Karpas-422 (cell line): ENCODE measurements at regions not wholly inside any gene's neighbourhood (a gene's known extent, or its start where the extent isn't known, plus 50 kb on each side); places are given as distances from the start of the nearest gene placed in this dataset.

ENCODE experiments used
- DNase-seq: peaks from one replicate; pipeline ENCODE4 v3.0.0-alpha.2; 2015
- H2AFZ ChIP-seq: fragments of 200-600 bp; sonication (generic); 2 replicates; pipeline ENCODE4 v1.6.1; 2014; ENCODE audit warnings: antibody characterized with exemption, low read length, mixed read lengths
- H3K27ac ChIP-seq: fragments of 200-600 bp; sonication (generic); 2 replicates; pipeline ENCODE4 v1.5.1; 2014; ENCODE audit warnings: mild to moderate bottlenecking, low read length, moderate library complexity
- H3K27me3 ChIP-seq: fragments of 200-600 bp; sonication (generic); 2 replicates; pipeline ENCODE4 v1.6.1; 2014; ENCODE audit warnings: low read length, mixed read lengths
- H3K36me3 ChIP-seq: fragments of 200-600 bp; sonication (generic); 2 replicates; pipeline ENCODE4 v1.6.1; 2014; ENCODE audit warnings: low read length, mixed read lengths; ENCODE audit not compliant: insufficient read depth
- H3K4me1 ChIP-seq: fragments of 200-600 bp; sonication (generic); 2 replicates; pipeline ENCODE4 v1.6.1; 2014; ENCODE audit warnings: mild to moderate bottlenecking, low read length, mixed read lengths
- H3K4me2 ChIP-seq: fragments of 200-600 bp; sonication (generic); 2 replicates; pipeline ENCODE4 v1.6.1; 2014; ENCODE audit warnings: low read length, low read depth, mild to moderate bottlenecking; ENCODE audit not compliant: poor library complexity, severe bottlenecking
- H3K4me3 ChIP-seq: fragments of 200-600 bp; sonication (generic); 2 replicates; pipeline ENCODE4 v1.5.1; 2014; ENCODE audit warnings: mild to moderate bottlenecking, antibody characterized with exemption, low read length, mixed read lengths
- H3K79me2 ChIP-seq: fragments of 200-600 bp; sonication (generic); 2 replicates; pipeline ENCODE4 v1.6.1; 2014; ENCODE audit warnings: mild to moderate bottlenecking, low read length, mixed read lengths
- H3K9ac ChIP-seq: fragments of 200-600 bp; sonication (generic); 2 replicates; pipeline ENCODE4 v1.6.0; 2014; ENCODE audit warnings: low read length
- H3K9me2 ChIP-seq: fragments of 200-600 bp; sonication (generic), shearing (Covaris generic); replicated peaks from 2 replicates; pipeline ENCODE4 v1.6.0; 2014; ENCODE audit warnings: mild to moderate bottlenecking, low read length, moderate library complexity; ENCODE audit not compliant: insufficient read depth
- H3K9me3 ChIP-seq: fragments of 300-700, 200-600 bp; sonication (generic); 2 replicates; pipeline ENCODE4 v1.6.1; 2014; ENCODE audit warnings: low read length, mixed read lengths
- H4K20me1 ChIP-seq: fragments of 200-600 bp; sonication (generic); 2 replicates; pipeline ENCODE4 v1.6.1; 2014; ENCODE audit warnings: mild to moderate bottlenecking, antibody characterized with exemption, low read length, low read depth; ENCODE audit not compliant: insufficient read depth

DNA sequence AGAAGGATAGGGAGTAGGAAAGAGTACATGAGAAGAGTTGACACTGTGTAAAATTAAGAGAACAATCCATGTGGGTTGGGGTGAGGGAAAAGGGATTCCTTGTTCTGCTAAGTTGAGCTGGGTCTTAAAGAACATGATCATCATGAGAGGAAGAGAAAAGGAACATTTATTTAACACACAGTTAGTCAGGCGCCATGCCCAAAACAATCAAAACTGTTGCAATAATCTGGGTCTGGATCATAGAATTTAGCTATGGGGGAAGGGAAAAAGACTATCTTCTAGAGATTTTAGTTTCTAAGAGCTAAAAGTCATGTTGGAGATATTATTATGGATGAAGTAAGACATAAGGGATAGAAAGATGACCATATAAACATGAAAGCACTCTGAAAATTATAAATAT, 178.9 kb downstream of the SEM1 start:
- H3K79me2 ChIP-seq, result no peaks in the 10 kb centered on the region
- no peak overlapping the region for H2AFZ ChIP-seq
- H3K4me2 ChIP-seq, result no peak overlapping the region
- no peak for DNase-seq
- H3K36me3 ChIP-seq, result no peaks in the 10 kb centered on the region
- H3K4me1 ChIP-seq, result no peaks in the 10 kb centered on the region
- H3K9me3 ChIP-seq, result no peaks in the 10 kb centered on the region
- H3K27me3 ChIP-seq, result no peaks in the 10 kb centered on the region
- H4K20me1 ChIP-seq, result no peaks in the 10 kb centered on the region
- no peak overlapping the region for H3K4me3 ChIP-seq
- no peak overlapping the region for H3K27ac ChIP-seq
- H3K9ac ChIP-seq, result no peak overlapping the region
- no peaks in the 10 kb centered on the region for H3K9me2 ChIP-seq

DNA sequence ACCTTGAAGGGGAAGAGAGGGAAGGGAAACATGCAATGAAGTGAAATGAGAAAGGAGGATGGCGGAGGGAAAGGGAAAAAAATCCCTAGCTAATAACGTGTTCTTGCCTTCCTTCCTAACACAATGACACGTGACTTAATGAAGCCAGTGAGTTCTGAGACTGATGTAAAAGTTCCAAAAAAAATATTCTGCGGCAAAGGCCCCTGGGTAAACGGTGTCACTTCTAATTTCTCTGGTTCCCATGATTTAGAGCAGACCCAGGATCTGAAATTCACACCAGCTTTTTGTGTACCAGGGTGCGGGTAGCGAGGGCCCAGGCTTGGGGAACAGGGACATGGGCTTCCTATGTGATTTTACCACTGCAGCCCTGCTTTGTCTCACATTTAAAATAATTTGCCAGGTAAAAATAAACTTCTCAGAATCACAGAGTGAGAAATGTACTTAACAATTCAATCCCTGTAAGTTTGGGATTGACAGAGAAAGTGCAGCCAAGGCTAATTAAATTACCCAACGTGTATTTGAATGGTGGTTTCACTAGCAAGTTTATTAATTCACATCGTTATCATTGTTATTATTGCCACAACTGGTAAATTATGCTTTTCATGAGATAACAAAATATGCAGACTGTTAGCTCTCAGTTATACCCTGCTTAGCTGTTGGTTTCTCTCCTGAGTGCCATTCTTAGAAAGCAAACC, 182.4 kb downstream of the SEM1 start:
- Histone ChIP-seq H3K9ac (no peak overlapping the region), H3K4me2 (no peak overlapping the region), H3K27me3 (no peaks in the 10 kb centered on the region), H2AFZ (no peak overlapping the region), H3K36me3 (no peaks in the 10 kb centered on the region), H3K4me1 (no peaks in the 10 kb centered on the region), H4K20me1 (no peaks in the 10 kb centered on the region), H3K4me3 (no peak overlapping the region), H3K9me2 (no peaks in the 10 kb centered on the region), H3K79me2 (no peaks in the 10 kb centered on the region), H3K27ac (no peak overlapping the region), H3K9me3 (no peaks in the 10 kb centered on the region)
- DNase-seq, result no peak

DNA sequence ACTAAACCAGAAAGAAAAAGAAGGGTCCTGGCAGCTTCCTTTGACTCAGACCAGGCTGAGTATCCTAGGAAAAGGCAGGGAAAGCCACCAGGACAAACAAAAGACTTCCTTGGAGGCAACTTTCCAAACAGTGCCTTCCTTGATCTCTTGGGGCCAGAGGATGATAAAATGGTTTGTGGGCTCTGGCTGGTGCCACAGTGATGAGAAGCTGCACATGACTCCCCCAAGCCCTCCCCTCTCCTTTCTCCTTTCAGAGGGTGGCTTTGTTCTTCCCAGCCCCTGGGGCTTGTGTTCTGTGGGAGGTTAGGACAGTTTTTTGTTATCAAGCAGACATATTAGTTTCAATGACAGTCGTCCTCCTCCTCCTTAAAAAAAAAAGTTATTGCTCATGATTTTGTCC, 183.2 kb downstream of the SEM1 start:
- Histone ChIP-seq H3K4me1 (no peaks in the 10 kb centered on the region), H3K27me3 (no peaks in the 10 kb centered on the region)

DNA sequence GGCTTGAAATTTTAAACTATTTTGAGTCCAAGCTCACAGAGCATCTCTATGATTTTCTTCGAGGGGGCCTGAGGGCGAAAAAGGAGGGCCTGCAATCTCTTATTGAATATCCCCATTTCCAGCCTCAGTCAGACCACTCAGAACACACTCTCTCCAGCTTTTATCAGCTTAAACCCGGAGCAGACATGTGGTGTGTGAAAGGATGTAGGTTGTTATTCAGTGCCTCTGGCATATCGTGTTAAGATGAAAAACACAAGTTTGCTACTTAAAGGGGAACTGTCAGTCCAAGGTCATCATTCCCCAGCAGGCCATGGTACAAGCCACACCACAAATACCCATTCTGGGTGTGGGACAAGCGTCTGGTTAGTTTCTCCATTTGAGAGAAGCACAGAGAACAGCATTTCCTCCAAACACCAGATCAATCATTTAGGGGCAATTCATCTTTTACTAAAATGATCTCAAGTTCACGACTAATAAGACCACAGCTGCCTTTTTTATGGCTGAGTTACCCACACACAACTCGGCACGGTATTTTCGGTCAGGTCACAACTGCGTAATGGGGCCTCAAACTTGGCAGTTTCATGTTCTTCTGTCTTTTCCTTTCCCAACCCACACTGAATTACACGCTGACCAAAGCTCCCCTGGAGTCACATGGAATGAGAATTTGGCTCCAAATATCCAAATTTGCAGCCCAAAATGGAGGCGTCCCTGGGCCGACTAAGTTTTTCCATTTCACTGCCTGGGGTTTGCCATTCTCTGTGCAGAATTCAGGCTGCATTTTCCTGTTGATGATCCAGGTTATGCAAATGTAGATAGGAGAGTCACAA, 188.4 kb downstream of the SEM1 start:
- Histone ChIP-seq H3K9me3 (no peaks in the 10 kb centered on the region), H3K79me2 (no peaks in the 10 kb centered on the region), H3K9ac (no peak overlapping the region), H3K4me1 (no peaks in the 10 kb centered on the region), H3K4me3 (no peak overlapping the region), H3K27me3 (no peaks in the 10 kb centered on the region), H3K4me2 (no peak overlapping the region), H3K9me2 (no peaks in the 10 kb centered on the region), H2AFZ (no peak overlapping the region), H3K27ac (no peak overlapping the region), H4K20me1 (no peaks in the 10 kb centered on the region), H3K36me3 (no peaks in the 10 kb centered on the region)
- DNase-seq, result no peak

More for the DNA sequence above, 183.2 kb downstream of the SEM1 start:
- H3K4me3 ChIP-seq, result no peak overlapping the region
- H3K9ac ChIP-seq, result no peak overlapping the region
- no peaks in the 10 kb centered on the region for H3K9me2 ChIP-seq
- no peak overlapping the region for H3K27ac ChIP-seq
- no peaks in the 10 kb centered on the region for H3K9me3 ChIP-seq
- DNase-seq, result no peak
- no peaks in the 10 kb centered on the region for H3K36me3 ChIP-seq
- no peaks in the 10 kb centered on the region for H4K20me1 ChIP-seq
- H3K79me2 ChIP-seq, result no peaks in the 10 kb centered on the region
- H3K4me2 ChIP-seq, result no peak overlapping the region
- no peak overlapping the region for H2AFZ ChIP-seq

DNA sequence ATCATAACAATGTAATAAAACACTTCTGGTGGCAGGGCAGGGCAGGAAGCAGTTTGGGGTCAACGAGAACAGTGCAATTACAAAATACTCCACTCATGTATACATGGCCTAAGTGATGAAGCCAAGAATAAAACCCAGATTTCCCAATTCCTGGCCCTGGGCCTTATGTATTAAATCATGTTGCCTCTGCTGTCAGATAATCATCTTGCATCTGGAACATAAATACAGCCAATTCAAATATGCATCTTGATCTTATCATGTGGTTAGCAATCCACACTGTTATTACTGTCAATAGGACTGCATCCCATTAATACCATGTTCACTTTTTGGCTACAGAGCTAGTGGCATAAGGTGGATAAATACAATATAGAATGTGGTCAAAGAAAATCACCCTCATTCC, 186.5 kb upstream of the SLC25A13 start:
- Histone ChIP-seq H3K9me2 (no peaks in the 10 kb centered on the region), H3K27ac (no peak overlapping the region), H2AFZ (no peak overlapping the region), H3K9ac (no peak overlapping the region), H3K27me3 (no peaks in the 10 kb centered on the region), H3K4me1 (no peaks in the 10 kb centered on the region), H3K36me3 (no peaks in the 10 kb centered on the region), H3K79me2 (no peaks in the 10 kb centered on the region), H3K4me3 (no peak overlapping the region), H3K9me3 (no peaks in the 10 kb centered on the region), H3K4me2 (no peak overlapping the region), H4K20me1 (no peaks in the 10 kb centered on the region)
- no peak for DNase-seq

DNA sequence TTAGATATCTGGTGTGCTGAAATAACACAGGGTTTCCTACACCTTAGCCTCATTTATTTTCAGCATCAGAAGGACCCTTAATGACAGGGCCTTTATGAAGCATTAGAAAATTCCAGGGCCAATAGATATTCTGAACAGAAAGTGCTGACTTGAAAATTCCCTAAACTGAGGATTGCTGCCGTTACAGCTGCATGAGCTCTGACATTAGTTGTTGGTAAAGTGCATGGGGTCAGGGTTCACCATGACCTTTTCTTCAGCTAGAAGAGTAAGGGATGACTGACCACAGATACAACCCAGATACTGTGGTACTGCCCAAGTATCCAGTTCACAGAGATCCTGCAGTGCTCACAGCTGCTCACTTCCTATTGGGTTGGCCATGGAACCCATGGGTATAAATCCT, 181.7 kb upstream of the SLC25A13 start:
- no peaks in the 10 kb centered on the region for H3K36me3 ChIP-seq
- no peak overlapping the region for H3K4me2 ChIP-seq
- H3K9ac ChIP-seq, result no peak overlapping the region
- H3K9me3 ChIP-seq, result no peaks in the 10 kb centered on the region
- no peaks in the 10 kb centered on the region for H3K9me2 ChIP-seq
- no peak overlapping the region for H2AFZ ChIP-seq
- H3K79me2 ChIP-seq, result no peaks in the 10 kb centered on the region
- no peaks in the 10 kb centered on the region for H3K4me1 ChIP-seq
- H3K27ac ChIP-seq, result no peak overlapping the region
- H3K27me3 ChIP-seq, result no peaks in the 10 kb centered on the region
- no peaks in the 10 kb centered on the region for H4K20me1 ChIP-seq
- H3K4me3 ChIP-seq, result no peak overlapping the region
- DNase-seq, result no peak

DNA sequence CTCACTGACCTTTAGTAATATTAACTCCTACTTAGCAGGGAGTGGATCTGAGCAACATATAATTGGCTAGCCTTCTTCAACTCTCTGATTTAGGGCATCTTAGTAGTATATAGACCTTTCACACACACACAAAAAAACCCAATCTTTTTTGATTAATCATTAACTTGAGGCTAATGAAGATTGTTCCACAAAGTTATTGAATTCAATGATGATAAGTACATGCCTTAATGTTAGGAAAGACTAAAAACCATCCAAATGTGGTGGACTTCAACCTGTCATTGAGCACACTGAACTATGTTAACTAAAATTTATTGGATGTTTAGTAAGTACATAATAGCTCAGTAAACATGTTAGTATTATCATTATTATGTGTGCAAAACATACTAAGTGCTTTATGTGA, 179.4 kb upstream of the SLC25A13 start:
- DNase-seq, result no peak
- Histone ChIP-seq H3K79me2 (no peaks in the 10 kb centered on the region), H3K27me3 (no peaks in the 10 kb centered on the region), H3K27ac (no peak overlapping the region), H3K36me3 (no peaks in the 10 kb centered on the region), H4K20me1 (no peaks in the 10 kb centered on the region), H3K9me3 (no peaks in the 10 kb centered on the region), H3K4me1 (no peaks in the 10 kb centered on the region), H2AFZ (no peak overlapping the region), H3K4me3 (no peak overlapping the region), H3K9ac (no peak overlapping the region), H3K4me2 (no peak overlapping the region), H3K9me2 (no peaks in the 10 kb centered on the region)

- Histone ChIP-seq H2AFZ (no peak overlapping the region), H3K79me2 (no peaks in the 10 kb centered on the region), H3K27ac (no peak overlapping the region)
Observed at GRCh38 chr7:96499532-96499931, 177.6 kb upstream of the SLC25A13 start.

More at GRCh38 chr7:96499532-96499931, 177.6 kb upstream of the SLC25A13 start:
- H3K4me3 ChIP-seq, result no peak overlapping the region
- H3K27me3 ChIP-seq, result no peaks in the 10 kb centered on the region
- no peak overlapping the region for H3K4me2 ChIP-seq
- H4K20me1 ChIP-seq, result no peaks in the 10 kb centered on the region
- no peaks in the 10 kb centered on the region for H3K4me1 ChIP-seq
- no peaks in the 10 kb centered on the region for H3K9me2 ChIP-seq
- H3K9ac ChIP-seq, result no peak overlapping the region
- H3K36me3 ChIP-seq, result no peaks in the 10 kb centered on the region
- no peak for DNase-seq
- no peaks in the 10 kb centered on the region for H3K9me3 ChIP-seq
